ENCODE measurements at regions not wholly inside any gene's neighbourhood (a gene's known extent, or its start where the extent isn't known, plus 50 kb on each side); places are given as distances from the start of the nearest gene placed in this dataset.

- intact Hi-C loops (cut with DNase I), result no loop called here
- no peaks in the 10 kb centered on the region for H3K4me1 ChIP-seq
- H3K9me3 ChIP-seq, result no peaks in the 10 kb centered on the region
- H3K4me3 ChIP-seq, result no peak overlapping the region
- H3K36me3 ChIP-seq, result no peaks in the 10 kb centered on the region
- no peak for DNase-seq
- no peaks in the 10 kb centered on the region for H3K27me3 ChIP-seq
- H3K27ac ChIP-seq, result no peak overlapping the region
- TF ChIP-seq, protein P1, sequence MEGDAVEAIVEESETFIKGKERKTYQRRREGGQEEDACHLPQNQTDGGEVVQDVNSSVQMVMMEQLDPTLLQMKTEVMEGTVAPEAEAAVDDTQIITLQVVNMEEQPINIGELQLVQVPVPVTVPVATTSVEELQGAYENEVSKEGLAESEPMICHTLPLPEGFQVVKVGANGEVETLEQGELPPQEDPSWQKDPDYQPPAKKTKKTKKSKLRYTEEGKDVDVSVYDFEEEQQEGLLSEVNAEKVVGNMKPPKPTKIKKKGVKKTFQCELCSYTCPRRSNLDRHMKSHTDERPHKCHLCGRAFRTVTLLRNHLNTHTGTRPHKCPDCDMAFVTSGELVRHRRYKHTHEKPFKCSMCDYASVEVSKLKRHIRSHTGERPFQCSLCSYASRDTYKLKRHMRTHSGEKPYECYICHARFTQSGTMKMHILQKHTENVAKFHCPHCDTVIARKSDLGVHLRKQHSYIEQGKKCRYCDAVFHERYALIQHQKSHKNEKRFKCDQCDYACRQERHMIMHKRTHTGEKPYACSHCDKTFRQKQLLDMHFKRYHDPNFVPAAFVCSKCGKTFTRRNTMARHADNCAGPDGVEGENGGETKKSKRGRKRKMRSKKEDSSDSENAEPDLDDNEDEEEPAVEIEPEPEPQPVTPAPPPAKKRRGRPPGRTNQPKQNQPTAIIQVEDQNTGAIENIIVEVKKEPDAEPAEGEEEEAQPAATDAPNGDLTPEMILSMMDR (IDR thresholded peaks at IDR 0.05), result no peak
- no peak overlapping the region for H3K9ac ChIP-seq (ENCODE audit: low read depth in 2 of 2, low read length in 2 of 2)
Measured at GRCh38 chr2:234790380-234790779, 161.4 kb upstream of the SH3BP4 start.

- H3K36me3 ChIP-seq, result no peaks in the 10 kb centered on the region
- H3K4me3 ChIP-seq, result no peak overlapping the region
- no peak overlapping the region for H3K27ac ChIP-seq
- H3K27me3 ChIP-seq, result no peaks in the 10 kb centered on the region
- no peak for DNase-seq
- H3K4me1 ChIP-seq, result no peaks in the 10 kb centered on the region
- no peaks in the 10 kb centered on the region for H3K9me3 ChIP-seq
- TF ChIP-seq, protein P1 (IDR thresholded peaks at IDR 0.05), result no peak
- H3K9ac ChIP-seq (ENCODE audit: low read depth in 2 of 2, low read length in 2 of 2), result no peak overlapping the region
- intact Hi-C loops (cut with DNase I), result no loop called here
Measured at GRCh38 chr2:234789556-234790325, 162.1 kb upstream of the SH3BP4 start.

- no peak overlapping the region for H3K27ac ChIP-seq
- DNase-seq, result no peak
- no peaks in the 10 kb centered on the region for H3K9me3 ChIP-seq
- H3K36me3 ChIP-seq, result no peaks in the 10 kb centered on the region
- H3K4me3 ChIP-seq, result no peak overlapping the region
- H3K4me1 ChIP-seq, result no peaks in the 10 kb centered on the region
- H3K9ac ChIP-seq (ENCODE audit: low read depth in 2 of 2, low read length in 2 of 2), result no peak overlapping the region
- TF ChIP-seq, protein P1 (IDR thresholded peaks at IDR 0.05), result no peak
- intact Hi-C loops (cut with DNase I), result no loop called here
- H3K27me3 ChIP-seq, result no peaks in the 10 kb centered on the region
Measured at GRCh38 chr2:234788841-234789240, 163.0 kb upstream of the SH3BP4 start.

DNA sequence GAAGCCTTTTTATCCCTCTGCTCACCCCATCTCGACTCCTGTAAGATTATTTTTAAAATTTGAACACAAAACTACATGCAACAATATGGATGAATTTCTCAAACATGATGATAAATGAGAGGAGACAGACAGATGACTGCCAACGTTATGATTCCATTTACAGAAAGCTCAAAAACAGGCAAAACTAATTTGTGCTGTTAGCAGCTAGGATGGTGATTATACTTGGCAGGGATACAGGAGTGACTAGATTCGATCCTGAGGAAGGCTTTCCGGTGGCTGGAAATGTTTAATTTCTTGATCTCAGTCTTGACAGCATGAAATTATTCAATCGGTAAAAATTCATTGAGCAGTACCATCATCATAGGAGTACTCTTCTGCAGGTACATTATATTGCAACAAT is 163.4 kb upstream of the SH3BP4 start:
- TF ChIP-seq, protein P1 (IDR thresholded peaks at IDR 0.05), result no peak
- no peak overlapping the region for H3K9ac ChIP-seq (ENCODE audit: low read depth in 2 of 2, low read length in 2 of 2)
- H3K4me1 ChIP-seq, result no peaks in the 10 kb centered on the region
- no peak for DNase-seq
- H3K27me3 ChIP-seq, result no peaks in the 10 kb centered on the region
- no peaks in the 10 kb centered on the region for H3K36me3 ChIP-seq
- H3K27ac ChIP-seq, result no peak overlapping the region
- intact Hi-C loops (cut with DNase I), result no loop called here
- H3K4me3 ChIP-seq, result no peak overlapping the region
- no peaks in the 10 kb centered on the region for H3K9me3 ChIP-seq

GRCh38 chr2:234787114-234787513 is 164.7 kb upstream of the SH3BP4 start:
- no peak for DNase-seq
- H3K27me3 ChIP-seq, result no peaks in the 10 kb centered on the region
- H3K4me1 ChIP-seq, result no peaks in the 10 kb centered on the region
- H3K36me3 ChIP-seq, result no peaks in the 10 kb centered on the region
- H3K9ac ChIP-seq (ENCODE audit: low read depth in 2 of 2, low read length in 2 of 2), result no peak overlapping the region
- no peak overlapping the region for H3K27ac ChIP-seq
- TF ChIP-seq, protein P1 (IDR thresholded peaks at IDR 0.05), result no peak
- no peaks in the 10 kb centered on the region for H3K9me3 ChIP-seq
- intact Hi-C loops (cut with DNase I), result no loop called here
- H3K4me3 ChIP-seq, result no peak overlapping the region
